ENCODE measurements at regions not wholly inside any gene's neighbourhood (a gene's known extent, or its start where the extent isn't known, plus 50 kb on each side); places are given as distances from the start of the nearest gene placed in this dataset.

GRCh38 chr2:142445551-142446072 is 314.8 kb upstream of the LRP1B start:
- TF ChIP-seq CTCF (conservative IDR thresholded peaks at IDR 0.05) (no peak), ZFX (IDR thresholded peaks at IDR 0.05) (no peak)
- no peak overlapping the region for H3K27ac ChIP-seq

- H3K27ac ChIP-seq = no peak overlapping the region
- no peak for TF ChIP-seq ZFX (IDR thresholded peaks at IDR 0.05)
- TF ChIP-seq CTCF (conservative IDR thresholded peaks at IDR 0.05) = no peak
Observed at GRCh38 chr2:142445023-142445422, 314.2 kb upstream of the LRP1B start.

GRCh38 chr2:142435847-142436246 is 305.0 kb upstream of the LRP1B start:
- TF ChIP-seq ZFX (IDR thresholded peaks at IDR 0.05) = no peak
- TF ChIP-seq CTCF (conservative IDR thresholded peaks at IDR 0.05) = no peak
- H3K27ac ChIP-seq = no peak overlapping the region

- H3K27ac ChIP-seq = no peak overlapping the region
- TF ChIP-seq CTCF (conservative IDR thresholded peaks at IDR 0.05) = no peak
- no peak for TF ChIP-seq ZFX (IDR thresholded peaks at IDR 0.05)
Observed at GRCh38 chr2:142426064-142426463, 295.2 kb upstream of the LRP1B start.

GRCh38 chr2:142425551-142425950 is 294.7 kb upstream of the LRP1B start:
- no peak overlapping the region for H3K27ac ChIP-seq
- TF ChIP-seq ZFX (IDR thresholded peaks at IDR 0.05) = no peak
- no peak for TF ChIP-seq CTCF (conservative IDR thresholded peaks at IDR 0.05)

- no peak overlapping the region for H3K27ac ChIP-seq
Observed at GRCh38 chr2:142423603-142424002, 292.8 kb upstream of the LRP1B start.

GRCh38 chr2:142422769-142423168 is 292.0 kb upstream of the LRP1B start:
- no peak overlapping the region for H3K27ac ChIP-seq
- TF ChIP-seq ZFX (IDR thresholded peaks at IDR 0.05) (no peak), CTCF (conservative IDR thresholded peaks at IDR 0.05) (no peak)

More at GRCh38 chr2:142423603-142424002, 292.8 kb upstream of the LRP1B start:
- TF ChIP-seq CTCF (conservative IDR thresholded peaks at IDR 0.05) (no peak), ZFX (IDR thresholded peaks at IDR 0.05) (no peak)

All from C4-2B (cell line).